ENCODE measurements at regions not wholly inside any gene's neighbourhood (a gene's known extent, or its start where the extent isn't known, plus 50 kb on each side); places are given as distances from the start of the nearest gene placed in this dataset.

GRCh38 chr4:66490729-66491128 lies 820.4 kb upstream of the EPHA5 start:
- peaks cover 0 to 5% (median under 1%) of the 10 kb centered on the region in 11 donors for H3K9me3 ChIP-seq
- intact Hi-C loops (cut with DNase I), result no loop called here
- H3K27me3 ChIP-seq, result no peaks in the 10 kb centered on the region
- H3K4me1 ChIP-seq, result no peaks in the 10 kb centered on the region
- H3K36me3 ChIP-seq, result peaks cover 0 to 3% (median 0%) of the 10 kb centered on the region in 9 donors
- H3K4me3 ChIP-seq, result no peak overlapping the region
- DNase-seq (no peak), ATAC-seq (no peak)
- no peak overlapping the region for H3K27ac ChIP-seq
- WGBS, 2 donors, result 80 to 96% methylated on average over 2 of the region's 2 CpGs
- no peak for TF ChIP-seq CTCF (IDR thresholded peaks at IDR 0.05)

GRCh38 chr4:66489783-66490452 lies 819.6 kb upstream of the EPHA5 start:
- H3K27ac ChIP-seq, result no peak overlapping the region
- H3K27me3 ChIP-seq, result no peaks in the 10 kb centered on the region
- ATAC-seq, result no peak
- no peak for DNase-seq
- H3K36me3 ChIP-seq, result peaks cover 0 to 3% (median 0%) of the 10 kb centered on the region in 9 donors
- no peak for TF ChIP-seq CTCF (IDR thresholded peaks at IDR 0.05)
- intact Hi-C loops (cut with DNase I), result no loop called here
- H3K4me1 ChIP-seq, result no peaks in the 10 kb centered on the region
- H3K9me3 ChIP-seq, result peaks cover 0 to 5% (median 0%) of the 10 kb centered on the region in 11 donors
- no peak overlapping the region for H3K4me3 ChIP-seq
- 23 to 24% methylated on average over 5 of the region's 5 CpGs for WGBS, 2 donors

- intact Hi-C loops (cut with DNase I), result no loop called here
- no peak overlapping the region for H3K27ac ChIP-seq
- H3K4me3 ChIP-seq, result no peak overlapping the region
- no peak for TF ChIP-seq CTCF (IDR thresholded peaks at IDR 0.05)
- peaks cover 0 to under 1% (median 0%) of the 10 kb centered on the region in 11 donors for H3K9me3 ChIP-seq
- H3K36me3 ChIP-seq, result peaks cover 0 to 3% (median 0%) of the 10 kb centered on the region in 9 donors
- no peaks in the 10 kb centered on the region for H3K27me3 ChIP-seq
- no peaks in the 10 kb centered on the region for H3K4me1 ChIP-seq
- no peak for ATAC-seq
- no peak for DNase-seq
Observed at GRCh38 chr4:66489370-66489769, 819.1 kb upstream of the EPHA5 start.

GRCh38 chr4:66486068-66486467 lies 815.8 kb upstream of the EPHA5 start:
- no peak overlapping the region for H3K4me3 ChIP-seq
- H3K9me3 ChIP-seq, result no peaks in the 10 kb centered on the region
- no peak for TF ChIP-seq CTCF (IDR thresholded peaks at IDR 0.05)
- no peak for DNase-seq
- peaks cover 0 to 3% (median 0%) of the 10 kb centered on the region in 9 donors for H3K36me3 ChIP-seq
- 93 to 95% methylated on average over 1 of the region's 1 CpG for WGBS, 2 donors
- ATAC-seq, result no peak
- intact Hi-C loops (cut with DNase I), result no loop called here
- no peaks in the 10 kb centered on the region for H3K4me1 ChIP-seq
- H3K27ac ChIP-seq, result no peak overlapping the region
- H3K27me3 ChIP-seq, result no peaks in the 10 kb centered on the region

All from heart right ventricle (tissue), 16 donors.